ENCODE measurements at regions not wholly inside any gene's neighbourhood (a gene's known extent, or its start where the extent isn't known, plus 50 kb on each side); places are given as distances from the start of the nearest gene placed in this dataset.

- no peaks in the 10 kb centered on the region for H3K79me2 ChIP-seq (ENCODE audit: insufficient read depth, low read length)
- peaks cover 10% of the 10 kb centered on the region for H3K27me3 Mint-ChIP-seq (ENCODE audit: low read depth, unreplicated experiment)
- no peaks in the 10 kb centered on the region for H3K4me1 ChIP-seq (ENCODE audit: insufficient read depth, low read length)
- H3K36me3 ChIP-seq (ENCODE audit: insufficient read depth, low read length) = no peaks in the 10 kb centered on the region
- H3K4me3 Mint-ChIP-seq (ENCODE audit: unreplicated experiment) = no peak overlapping the region
- no peak overlapping the region for H3K9ac ChIP-seq (ENCODE audit: low read length)
- no peaks in the 10 kb centered on the region for H3K36me3 Mint-ChIP-seq (ENCODE audit: low read depth, unreplicated experiment)
- H3K4me1 Mint-ChIP-seq (ENCODE audit: low read depth, unreplicated experiment) = no peaks in the 10 kb centered on the region
- H4K20me1 ChIP-seq (ENCODE audit: insufficient read depth, low read length) = no peaks in the 10 kb centered on the region
- DNase-seq (ENCODE audit: low read depth) (no peak), FAIRE-seq (no peak)
- H3K4me3 ChIP-seq (ENCODE audit: insufficient read depth, low read depth, low read length) = no peak overlapping the region
- H3K9me3 Mint-ChIP-seq (ENCODE audit: unreplicated experiment) = peaks cover 3% of the 10 kb centered on the region
- H3K27ac Mint-ChIP-seq (ENCODE audit: unreplicated experiment) = no peak overlapping the region
- H3K27me3 ChIP-seq (ENCODE audit: insufficient read depth, low read length) = no peaks in the 10 kb centered on the region
- no peak overlapping the region for H2AFZ ChIP-seq (ENCODE audit: low read depth, low read length)
- no peak for TF ChIP-seq EZH2 (IDR thresholded peaks at IDR 0.05; ENCODE audit: insufficient read depth, low read length)
- TF ChIP-seq, protein P1, sequence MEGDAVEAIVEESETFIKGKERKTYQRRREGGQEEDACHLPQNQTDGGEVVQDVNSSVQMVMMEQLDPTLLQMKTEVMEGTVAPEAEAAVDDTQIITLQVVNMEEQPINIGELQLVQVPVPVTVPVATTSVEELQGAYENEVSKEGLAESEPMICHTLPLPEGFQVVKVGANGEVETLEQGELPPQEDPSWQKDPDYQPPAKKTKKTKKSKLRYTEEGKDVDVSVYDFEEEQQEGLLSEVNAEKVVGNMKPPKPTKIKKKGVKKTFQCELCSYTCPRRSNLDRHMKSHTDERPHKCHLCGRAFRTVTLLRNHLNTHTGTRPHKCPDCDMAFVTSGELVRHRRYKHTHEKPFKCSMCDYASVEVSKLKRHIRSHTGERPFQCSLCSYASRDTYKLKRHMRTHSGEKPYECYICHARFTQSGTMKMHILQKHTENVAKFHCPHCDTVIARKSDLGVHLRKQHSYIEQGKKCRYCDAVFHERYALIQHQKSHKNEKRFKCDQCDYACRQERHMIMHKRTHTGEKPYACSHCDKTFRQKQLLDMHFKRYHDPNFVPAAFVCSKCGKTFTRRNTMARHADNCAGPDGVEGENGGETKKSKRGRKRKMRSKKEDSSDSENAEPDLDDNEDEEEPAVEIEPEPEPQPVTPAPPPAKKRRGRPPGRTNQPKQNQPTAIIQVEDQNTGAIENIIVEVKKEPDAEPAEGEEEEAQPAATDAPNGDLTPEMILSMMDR (IDR thresholded peaks at IDR 0.05; ENCODE audit: insufficient read depth, low read depth, low read length) = no peak
- no peaks in the 10 kb centered on the region for H3K9me3 ChIP-seq (ENCODE audit: insufficient read depth, low read depth, low read length)
- H3K4me2 ChIP-seq (ENCODE audit: low read length) = no peak overlapping the region
- no peak overlapping the region for H3K27ac ChIP-seq (ENCODE audit: low read depth, low read length)
Measured at GRCh38 chr2:122333932-122334331, 578.5 kb downstream of the TSN start.

GRCh38 chr2:122338000-122338399 is 582.5 kb downstream of the TSN start:
- TF ChIP-seq, protein P1 (IDR thresholded peaks at IDR 0.05; ENCODE audit: insufficient read depth, low read depth, low read length) = no peak
- TF ChIP-seq EZH2 (IDR thresholded peaks at IDR 0.05; ENCODE audit: insufficient read depth, low read length) = no peak
- H3K9me3 Mint-ChIP-seq (ENCODE audit: unreplicated experiment) = no peaks in the 10 kb centered on the region
- Histone ChIP-seq H2AFZ (ENCODE audit: low read depth, low read length) (no peak overlapping the region), H3K4me3 (ENCODE audit: insufficient read depth, low read depth, low read length) (no peak overlapping the region), H3K4me1 (ENCODE audit: insufficient read depth, low read length) (no peaks in the 10 kb centered on the region), H3K4me2 (ENCODE audit: low read length) (no peak overlapping the region), H3K9me3 (ENCODE audit: insufficient read depth, low read depth, low read length) (no peaks in the 10 kb centered on the region), H3K27me3 (ENCODE audit: insufficient read depth, low read length) (no peaks in the 10 kb centered on the region), H3K27ac (ENCODE audit: low read depth, low read length) (no peak overlapping the region), H3K9ac (ENCODE audit: low read length) (no peak overlapping the region), H4K20me1 (ENCODE audit: insufficient read depth, low read length) (no peaks in the 10 kb centered on the region), H3K36me3 (ENCODE audit: insufficient read depth, low read length) (no peaks in the 10 kb centered on the region), H3K79me2 (ENCODE audit: insufficient read depth, low read length) (no peaks in the 10 kb centered on the region)
- no peak for DNase-seq (ENCODE audit: low read depth)
- FAIRE-seq = no peak
- peaks cover 8% of the 10 kb centered on the region for H3K4me1 Mint-ChIP-seq (ENCODE audit: low read depth, unreplicated experiment)
- H3K27ac Mint-ChIP-seq (ENCODE audit: unreplicated experiment) = no peak overlapping the region
- no peaks in the 10 kb centered on the region for H3K36me3 Mint-ChIP-seq (ENCODE audit: low read depth, unreplicated experiment)
- no peaks in the 10 kb centered on the region for H3K27me3 Mint-ChIP-seq (ENCODE audit: low read depth, unreplicated experiment)
- H3K4me3 Mint-ChIP-seq (ENCODE audit: unreplicated experiment) = no peak overlapping the region

GRCh38 chr2:122340246-122340645 is 584.8 kb downstream of the TSN start:
- no peaks in the 10 kb centered on the region for H3K9me3 ChIP-seq (ENCODE audit: insufficient read depth, low read depth, low read length)
- H3K36me3 Mint-ChIP-seq (ENCODE audit: low read depth, unreplicated experiment) = no peaks in the 10 kb centered on the region
- H2AFZ ChIP-seq (ENCODE audit: low read depth, low read length) = no peak overlapping the region
- TF ChIP-seq, protein P1 (IDR thresholded peaks at IDR 0.05; ENCODE audit: insufficient read depth, low read depth, low read length) = no peak
- TF ChIP-seq EZH2 (IDR thresholded peaks at IDR 0.05; ENCODE audit: insufficient read depth, low read length) = no peak
- DNase-seq (ENCODE audit: low read depth) = no peak
- no peak overlapping the region for H3K27ac Mint-ChIP-seq (ENCODE audit: unreplicated experiment)
- no peak overlapping the region for H3K4me2 ChIP-seq (ENCODE audit: low read length)
- H3K9me3 Mint-ChIP-seq (ENCODE audit: unreplicated experiment) = no peaks in the 10 kb centered on the region
- H3K9ac ChIP-seq (ENCODE audit: low read length) = no peak overlapping the region
- H3K4me3 Mint-ChIP-seq (ENCODE audit: unreplicated experiment) = no peak overlapping the region
- no peaks in the 10 kb centered on the region for H3K4me1 ChIP-seq (ENCODE audit: insufficient read depth, low read length)
- no peak for FAIRE-seq
- no peaks in the 10 kb centered on the region for H3K27me3 Mint-ChIP-seq (ENCODE audit: low read depth, unreplicated experiment)
- no peaks in the 10 kb centered on the region for H3K36me3 ChIP-seq (ENCODE audit: insufficient read depth, low read length)
- H3K79me2 ChIP-seq (ENCODE audit: insufficient read depth, low read length) = no peaks in the 10 kb centered on the region
- H4K20me1 ChIP-seq (ENCODE audit: insufficient read depth, low read length) = no peaks in the 10 kb centered on the region
- H3K4me3 ChIP-seq (ENCODE audit: insufficient read depth, low read depth, low read length) = no peak overlapping the region
- no peak overlapping the region for H3K27ac ChIP-seq (ENCODE audit: low read depth, low read length)
- H3K27me3 ChIP-seq (ENCODE audit: insufficient read depth, low read length) = no peaks in the 10 kb centered on the region
- peaks cover 8% of the 10 kb centered on the region for H3K4me1 Mint-ChIP-seq (ENCODE audit: low read depth, unreplicated experiment)
